Activated naive CD4-positive, alpha-beta T cell treated with anti-CD3 and anti-CD28 coated beads, Interleukin-2, amount 10 ng/mL, durations not matched to agents 7 days and 5 days (primary cell): ENCODE measurements at regions not wholly inside any gene's neighbourhood (a gene's known extent, or its start where the extent isn't known, plus 50 kb on each side); places are given as distances from the start of the nearest gene placed in this dataset.
A peak's percentile ranks its signal among the peaks of the same experiment; 100 is the strongest.

Experiments
- CTCF ChIA-PET: fragments of 350-600 bp; sonication (Branson Sonifier 250); formaldehyde crosslinking; loops from one replicate; lab custom pipeline; 2021; ENCODE audit warnings: antibody characterized with exemption; lab: Charles Lee
- DNase-seq: peaks from one replicate; pipeline ENCODE4 v3.0.0-alpha.2; 2020
- H3K27ac Mint-ChIP-seq: one replicate; pipeline ENCODE4 v1.8.0; 2021; ENCODE audit warnings: mild to moderate bottlenecking, moderate library complexity, mixed read lengths
- H3K27me3 Mint-ChIP-seq: one replicate; pipeline ENCODE4 v1.8.0; 2021; ENCODE audit warnings: mild to moderate bottlenecking, mixed read lengths
- H3K36me3 Mint-ChIP-seq: one replicate; pipeline ENCODE4 v1.8.0; 2021; ENCODE audit warnings: mixed read lengths
- H3K4me1 Mint-ChIP-seq: one replicate; pipeline ENCODE4 v1.8.0; 2021; ENCODE audit warnings: mixed read lengths
- H3K4me3 Mint-ChIP-seq: one replicate; pipeline ENCODE4 v1.8.0; 2021; ENCODE audit warnings: mild to moderate bottlenecking, moderate library complexity, mixed read lengths
- H3K9me3 Mint-ChIP-seq: one replicate; pipeline ENCODE4 v1.8.0; 2021; ENCODE audit warnings: mixed read lengths

DNA sequence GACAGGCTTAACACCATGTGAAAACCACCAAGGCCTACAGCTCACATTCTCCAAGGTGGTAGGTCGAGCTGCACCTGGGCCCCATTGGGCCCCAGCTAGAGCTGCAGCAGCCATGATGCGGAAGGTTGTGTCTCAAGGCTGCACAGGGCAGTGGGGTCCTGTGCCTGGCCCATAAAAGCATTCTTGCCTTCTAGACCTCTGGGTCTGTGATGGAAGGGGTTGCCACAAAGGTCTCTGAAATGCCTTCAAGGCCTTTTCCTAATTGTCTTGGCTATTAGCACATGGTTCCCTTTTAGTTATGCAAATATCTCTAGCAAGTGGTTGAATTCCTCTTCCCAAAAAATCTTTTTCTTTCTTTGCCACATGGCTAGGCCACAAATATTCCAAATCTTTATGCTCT, 52.5 kb upstream of the C11orf58 start:
- H3K36me3 Mint-ChIP-seq, result no peaks in the 10 kb centered on the region
- H3K4me1 Mint-ChIP-seq, result no peaks in the 10 kb centered on the region
- H3K4me3 Mint-ChIP-seq, result no peak overlapping the region
- H3K27me3 Mint-ChIP-seq, result peaks cover 4% of the 10 kb centered on the region
- DNase-seq, result no peak
- no peak overlapping the region for H3K27ac Mint-ChIP-seq
- H3K9me3 Mint-ChIP-seq, result no peaks in the 10 kb centered on the region
- CTCF ChIA-PET, result no interaction called here

DNA sequence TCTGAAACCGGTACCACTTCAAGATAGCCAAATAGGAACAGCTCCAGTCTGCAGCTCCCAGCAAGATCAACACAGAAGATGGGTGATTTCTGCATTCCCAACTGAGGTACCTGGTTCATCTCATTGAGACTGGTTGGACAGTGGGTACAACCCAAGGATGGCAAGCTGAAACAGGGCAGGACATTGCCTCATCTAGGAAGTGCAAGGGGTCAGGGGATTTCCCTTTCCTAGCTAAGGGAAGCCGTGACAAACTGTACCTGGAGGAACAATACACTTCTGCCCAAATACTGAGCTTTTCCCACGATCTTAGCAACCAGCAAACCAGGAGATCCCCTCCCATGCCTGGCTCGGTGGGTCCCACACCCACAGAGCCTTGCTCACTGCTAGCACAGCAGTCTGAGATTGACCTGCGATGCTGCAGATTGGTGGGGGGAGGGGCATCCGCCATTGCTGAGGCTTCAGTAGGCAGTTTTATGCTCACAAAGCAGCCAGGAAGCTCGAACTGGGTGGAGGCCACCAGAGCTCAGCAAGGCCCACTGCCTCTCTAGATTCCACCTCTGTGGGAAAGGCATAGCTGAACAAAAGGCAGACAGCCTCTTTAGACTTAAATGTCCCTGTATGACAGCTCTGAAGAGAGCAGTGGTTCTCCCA, 59.9 kb upstream of the C11orf58 start:
- no peak for DNase-seq
- Mint-ChIP-seq H3K9me3 (no peaks in the 10 kb centered on the region), H3K27ac (no peak overlapping the region), H3K4me1 (no peaks in the 10 kb centered on the region), H3K27me3 (no peaks in the 10 kb centered on the region), H3K4me3 (no peak overlapping the region), H3K36me3 (no peaks in the 10 kb centered on the region)
- CTCF ChIA-PET, result no interaction called here

DNA sequence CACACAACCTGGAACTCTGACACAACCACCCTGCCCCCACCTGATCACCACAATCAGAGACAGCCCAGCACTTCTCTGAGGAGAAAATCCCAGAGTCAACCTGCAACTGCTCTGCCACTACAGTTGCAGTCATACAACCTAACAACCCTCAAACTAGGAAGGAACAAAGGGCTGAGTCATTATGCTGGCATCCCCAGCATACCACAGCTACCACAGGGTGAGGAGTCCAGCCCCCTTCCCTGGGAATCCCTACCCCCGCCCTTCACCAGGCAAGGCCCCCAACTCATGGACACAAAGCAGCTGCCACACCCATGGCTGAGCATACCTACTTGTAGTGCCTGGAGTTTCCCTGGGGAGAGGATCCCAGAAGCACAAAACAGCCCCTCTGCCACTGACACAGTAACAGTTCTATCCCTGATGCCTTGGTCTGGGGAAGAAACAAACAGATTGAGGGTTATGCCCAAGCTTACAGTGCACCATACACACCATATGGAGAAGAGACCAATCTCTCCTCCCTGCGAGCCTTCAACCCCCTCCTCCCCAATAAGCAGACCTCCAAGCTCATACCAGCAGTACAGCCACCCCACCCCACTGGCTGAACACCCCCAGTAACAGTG, 68.5 kb upstream of the C11orf58 start:
- no peaks in the 10 kb centered on the region for H3K4me1 Mint-ChIP-seq
- H3K27me3 Mint-ChIP-seq, result no peaks in the 10 kb centered on the region
- H3K9me3 Mint-ChIP-seq, result peaks cover 3% of the 10 kb centered on the region
- no peaks in the 10 kb centered on the region for H3K36me3 Mint-ChIP-seq
- CTCF ChIA-PET, result no interaction called here
- no peak overlapping the region for H3K4me3 Mint-ChIP-seq
- no peak for DNase-seq
- H3K27ac Mint-ChIP-seq, result no peak overlapping the region

DNA sequence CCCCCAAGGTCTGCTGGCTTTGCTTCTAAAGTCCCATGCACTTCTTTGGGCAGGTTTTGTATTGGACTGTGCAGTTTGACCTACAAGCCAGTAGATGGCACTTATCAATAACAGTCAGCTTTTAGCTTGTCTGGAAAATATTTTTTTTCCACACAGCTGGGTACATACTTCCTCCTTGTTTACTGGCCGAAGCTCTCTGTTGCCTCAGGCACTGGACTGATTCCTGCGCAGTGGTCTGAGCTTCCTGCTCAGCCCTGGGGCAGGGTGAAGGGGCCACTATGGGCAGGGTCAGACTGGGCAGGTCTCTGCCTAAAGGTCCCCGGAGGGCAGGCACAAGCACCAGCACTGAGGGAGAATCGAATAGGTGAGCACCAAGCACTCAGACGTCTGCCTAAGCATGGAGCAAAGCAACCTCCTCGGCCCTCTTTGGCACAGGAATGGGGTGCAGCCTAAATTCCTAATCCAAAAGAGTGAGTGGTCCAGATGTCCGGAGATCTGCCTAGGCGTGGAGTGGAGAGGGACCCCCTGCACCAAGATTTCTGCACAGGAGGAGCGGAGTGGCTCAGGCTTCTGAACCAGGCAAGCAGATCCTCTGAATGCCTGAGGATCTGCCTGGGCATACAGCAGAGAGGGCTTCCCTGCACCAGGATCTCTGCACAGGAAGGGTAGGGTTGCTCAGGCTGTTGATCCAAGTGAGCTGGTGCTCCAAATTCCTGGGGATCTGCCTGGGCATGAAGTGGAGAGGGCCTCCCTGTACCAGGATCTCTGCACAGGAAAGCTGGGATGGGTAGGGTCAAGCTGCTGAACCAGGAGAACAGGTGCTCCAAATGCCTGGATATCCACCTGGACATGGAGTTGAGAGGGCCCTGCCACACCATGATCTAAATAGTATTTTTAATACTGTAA, 105.9 kb upstream of the C11orf58 start:
- H3K4me1 Mint-ChIP-seq, result no peaks in the 10 kb centered on the region
- H3K27ac Mint-ChIP-seq, result no peak overlapping the region
- H3K27me3 Mint-ChIP-seq, result no peaks in the 10 kb centered on the region
- no peak for DNase-seq
- CTCF ChIA-PET, result interaction anchor here (1.4 kb wide), 1 partner anchor 19 kb away, joined by 4 read pairs; no protein-coding TSS in a partner anchor
- no peaks in the 10 kb centered on the region for H3K36me3 Mint-ChIP-seq
- peaks cover 7% of the 10 kb centered on the region for H3K9me3 Mint-ChIP-seq
- no peak overlapping the region for H3K4me3 Mint-ChIP-seq

DNA sequence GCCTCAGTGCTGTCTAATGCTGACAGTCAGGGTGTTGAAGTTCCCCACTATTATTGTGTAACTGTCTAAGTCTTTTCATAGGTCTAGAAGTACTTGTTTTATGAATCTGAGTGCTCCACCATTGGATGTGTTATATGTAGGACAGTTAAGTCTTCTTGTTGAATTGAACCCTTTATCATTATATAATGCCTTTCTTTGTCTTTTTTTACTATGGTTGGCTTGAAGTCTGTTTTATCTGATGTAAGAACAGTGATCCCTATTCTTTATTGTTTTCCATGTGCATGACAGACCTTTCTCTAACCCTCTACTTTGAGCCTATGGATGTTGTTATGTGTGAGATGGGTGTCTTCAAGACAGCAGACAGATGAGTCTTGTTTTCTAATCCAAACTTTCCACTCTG, 107.8 kb upstream of the C11orf58 start:
- Mint-ChIP-seq H3K4me1 (no peaks in the 10 kb centered on the region), H3K4me3 (no peak overlapping the region), H3K9me3 (peaks cover 4% of the 10 kb centered on the region), H3K27me3 (no peaks in the 10 kb centered on the region), H3K36me3 (no peaks in the 10 kb centered on the region), H3K27ac (no peak overlapping the region)
- CTCF ChIA-PET, result no interaction called here
- no peak for DNase-seq

DNA sequence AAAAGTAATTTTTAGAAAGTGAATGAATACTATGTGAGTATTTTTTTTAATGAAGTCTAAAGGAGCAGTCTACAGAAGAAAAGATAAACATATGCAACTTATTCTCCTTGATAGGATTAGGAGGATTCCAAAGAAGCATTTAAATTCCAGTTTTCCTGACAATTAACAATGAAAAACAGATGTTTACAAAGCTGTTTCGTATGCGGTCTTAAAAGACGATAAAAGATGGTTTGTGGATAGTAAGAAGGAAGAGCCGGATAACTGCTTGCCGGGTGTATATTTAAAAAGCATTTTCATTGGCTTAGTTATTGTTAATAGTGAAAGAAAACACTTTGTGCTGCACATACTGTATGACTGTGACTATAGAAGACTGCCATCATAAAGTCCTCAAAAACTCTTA, 120.0 kb upstream of the C11orf58 start:
- no peaks in the 10 kb centered on the region for H3K27me3 Mint-ChIP-seq
- H3K4me1 Mint-ChIP-seq, result peaks cover 11% of the 10 kb centered on the region
- no peaks in the 10 kb centered on the region for H3K36me3 Mint-ChIP-seq
- no peaks in the 10 kb centered on the region for H3K9me3 Mint-ChIP-seq
- no peak overlapping the region for H3K4me3 Mint-ChIP-seq
- DNase-seq, result no peak
- CTCF ChIA-PET, result no interaction called here
- H3K27ac Mint-ChIP-seq, result no peak overlapping the region

DNA sequence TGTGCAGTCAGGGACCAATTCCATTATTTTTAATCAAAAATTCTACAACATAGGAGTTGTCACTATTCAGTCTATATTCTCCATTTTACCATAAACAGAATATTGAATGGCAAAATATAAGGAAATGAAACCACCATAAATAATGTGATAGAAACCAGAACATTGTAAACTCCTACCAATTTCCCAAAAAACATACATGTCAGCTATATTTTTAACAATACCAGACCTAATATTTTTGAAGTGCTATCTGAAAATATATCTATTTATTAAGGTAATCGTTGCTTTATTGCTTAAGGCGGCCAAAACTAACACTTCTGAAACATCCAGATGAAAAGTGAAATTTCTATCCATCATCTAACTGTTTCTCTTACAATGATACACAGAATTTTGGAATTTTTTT, 123.0 kb upstream of the C11orf58 start:
- Mint-ChIP-seq H3K27me3 (no peaks in the 10 kb centered on the region), H3K27ac (no peak overlapping the region), H3K9me3 (no peaks in the 10 kb centered on the region), H3K4me1 (peaks cover 17% of the 10 kb centered on the region), H3K36me3 (peaks cover 4% of the 10 kb centered on the region), H3K4me3 (no peak overlapping the region)
- DNase-seq, result no peak
- CTCF ChIA-PET, result no interaction called here

DNA sequence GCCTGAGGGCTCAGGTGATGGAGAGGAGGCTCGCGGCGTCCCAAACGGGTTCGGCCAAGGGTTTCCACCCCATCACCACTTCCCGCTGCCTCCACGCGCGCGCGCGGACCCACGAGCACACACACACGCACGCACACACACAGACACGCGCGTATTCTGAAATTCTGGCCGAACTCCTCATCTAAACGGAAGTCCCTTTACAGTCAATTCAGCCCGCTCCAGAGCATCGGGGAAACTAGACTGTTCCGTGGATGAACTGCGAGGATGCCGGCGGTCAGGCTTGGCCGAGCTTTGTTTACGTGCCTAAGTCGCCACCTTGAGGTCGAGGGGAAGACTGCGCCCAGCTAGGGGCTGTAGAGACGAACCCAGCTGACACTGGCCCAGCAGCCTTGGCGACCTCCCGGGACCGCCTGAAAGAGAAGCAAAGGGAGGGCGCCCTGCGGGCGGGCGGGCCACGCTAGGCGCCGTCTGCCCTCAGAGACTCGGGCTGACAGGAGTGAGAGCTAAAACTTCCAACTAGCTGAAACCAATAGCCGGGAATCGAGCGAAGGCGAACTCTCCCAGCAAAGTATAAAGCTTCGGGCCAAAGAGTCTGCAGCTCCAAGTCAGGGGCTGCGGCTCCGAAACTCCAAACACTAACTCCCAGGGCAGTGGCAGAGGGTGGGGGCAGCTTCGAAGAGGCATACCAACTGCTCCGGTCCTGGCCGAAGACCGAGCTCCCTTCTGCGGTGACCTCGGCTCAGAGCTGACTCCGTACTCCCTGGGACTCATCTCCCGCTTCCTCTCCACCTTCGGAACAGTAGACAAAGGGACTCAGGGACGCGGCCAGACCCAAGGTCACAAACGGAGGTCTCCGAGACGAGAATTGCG, 124.7 kb upstream of the C11orf58 start:
- Mint-ChIP-seq H3K36me3 (peaks cover 4% of the 10 kb centered on the region), H3K4me3 (peak overlapping the region; percentile 38), H3K27ac (peak overlapping the region; percentile 19), H3K27me3 (no peaks in the 10 kb centered on the region), H3K9me3 (no peaks in the 10 kb centered on the region), H3K4me1 (peaks cover 17% of the 10 kb centered on the region)
- peak; percentile 75 for DNase-seq
- CTCF ChIA-PET, result interaction anchor here (0.6 to 2.2 kb wide), 13 partner anchors 7 to 965 kb away, joined by 3 to 18 read pairs (median 3); no protein-coding TSS in a partner anchor

DNA sequence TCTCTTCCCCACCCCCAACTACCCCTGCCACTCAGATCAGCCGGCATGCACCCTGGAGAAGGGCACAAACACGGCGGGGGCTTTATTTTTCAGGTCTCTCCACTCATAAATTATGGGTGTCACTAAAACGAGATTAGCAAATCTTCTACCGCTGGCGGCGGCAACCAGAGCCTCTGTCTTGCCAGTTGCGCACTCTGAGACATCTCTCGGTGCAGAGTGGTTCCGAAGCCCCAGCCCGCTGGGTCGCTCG, 125.3 kb upstream of the C11orf58 start:
- no peak for DNase-seq
- Mint-ChIP-seq H3K4me3 (peak overlapping the region; percentile 38), H3K27me3 (no peaks in the 10 kb centered on the region), H3K27ac (no peak overlapping the region), H3K36me3 (peaks cover 4% of the 10 kb centered on the region), H3K9me3 (no peaks in the 10 kb centered on the region), H3K4me1 (peaks cover 17% of the 10 kb centered on the region)
- CTCF ChIA-PET, result interaction anchor here (0.8 to 2.2 kb wide), 6 partner anchors 9 to 964 kb away, joined by 3 to 18 read pairs (median 4); no protein-coding TSS in a partner anchor

DNA sequence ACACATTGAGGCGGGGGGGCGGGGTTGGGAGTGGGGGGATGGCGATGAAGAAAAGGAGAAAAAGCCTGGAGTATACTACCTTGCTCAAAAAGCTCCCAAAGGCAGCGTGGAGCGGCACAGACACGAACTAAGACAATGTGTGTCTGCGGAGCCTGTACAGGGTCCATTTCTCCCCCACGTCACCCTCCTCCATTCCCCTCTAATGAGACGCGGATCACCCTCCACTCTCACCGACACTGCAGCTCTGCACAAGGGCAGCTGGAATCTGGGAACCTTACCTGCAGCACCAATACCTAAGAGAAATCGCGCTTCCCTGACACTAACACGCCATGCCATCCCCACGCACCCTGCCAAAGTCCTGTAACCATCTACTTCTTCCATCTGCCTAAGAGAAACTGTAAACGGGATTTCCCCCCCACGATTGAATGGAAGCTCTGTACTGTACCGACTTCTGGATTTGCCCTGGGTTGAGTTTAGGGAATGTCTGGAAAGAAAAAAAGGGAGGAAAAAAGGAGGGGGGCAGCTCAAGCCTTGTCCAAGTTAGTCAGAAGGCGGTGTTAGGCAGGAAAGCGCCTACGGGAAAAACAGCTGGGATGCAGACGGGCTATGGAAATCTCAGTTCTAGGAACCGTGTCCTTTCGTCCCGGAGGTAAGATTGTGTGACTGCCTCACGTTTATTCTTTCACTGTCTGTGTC, 125.7 kb upstream of the C11orf58 start:
- Mint-ChIP-seq H3K9me3 (no peaks in the 10 kb centered on the region), H3K4me1 (peaks cover 17% of the 10 kb centered on the region), H3K4me3 (no peak overlapping the region), H3K36me3 (peaks cover 4% of the 10 kb centered on the region), H3K27ac (peak overlapping the region; percentile 10), H3K27me3 (no peaks in the 10 kb centered on the region)
- CTCF ChIA-PET, result interaction anchor here (0.8 to 2.2 kb wide), 5 partner anchors 8 to 963 kb away, joined by 3 to 18 read pairs (median 3); no protein-coding TSS in a partner anchor
- DNase-seq, result no peak

DNA sequence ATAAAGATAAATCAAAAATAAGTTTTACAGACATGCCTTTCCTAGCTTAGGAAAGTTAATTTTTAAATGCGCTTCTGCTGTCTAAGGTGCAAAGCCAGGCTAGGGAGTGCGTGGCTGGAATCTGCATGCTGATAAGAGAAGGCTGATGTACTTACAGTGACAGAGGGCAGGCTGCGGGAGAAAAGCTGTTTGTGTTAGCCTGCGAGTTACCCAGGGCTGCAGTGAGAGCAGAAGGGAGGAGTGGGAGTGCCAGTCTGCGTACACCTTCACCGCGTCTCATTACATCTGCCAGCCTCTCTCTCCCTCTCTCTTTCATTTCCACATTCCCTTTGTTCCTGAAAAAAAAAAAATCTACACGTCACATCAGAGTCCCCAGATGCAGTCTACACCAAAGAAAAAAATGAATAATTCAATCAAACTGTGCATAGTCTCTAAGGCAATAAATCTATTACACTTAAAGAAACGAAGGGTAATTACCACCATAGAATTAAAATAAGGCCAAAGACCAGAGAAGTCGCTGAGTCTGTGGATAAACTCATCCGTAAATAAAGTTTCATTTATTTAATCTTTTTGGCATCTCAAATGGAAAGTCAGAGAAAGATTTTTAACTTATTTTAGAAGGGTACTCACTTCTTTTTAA, 126.4 kb upstream of the C11orf58 start:
- H3K27ac Mint-ChIP-seq, result peak overlapping the region; percentile 37
- peaks cover 19% of the 10 kb centered on the region for H3K4me1 Mint-ChIP-seq
- no peak overlapping the region for H3K4me3 Mint-ChIP-seq
- no peak for DNase-seq
- CTCF ChIA-PET, result interaction anchor here (1.3 kb wide), 1 partner anchor 668 kb away, joined by 3 read pairs; no protein-coding TSS in a partner anchor
- H3K36me3 Mint-ChIP-seq, result peaks cover 4% of the 10 kb centered on the region
- no peaks in the 10 kb centered on the region for H3K27me3 Mint-ChIP-seq
- H3K9me3 Mint-ChIP-seq, result no peaks in the 10 kb centered on the region

DNA sequence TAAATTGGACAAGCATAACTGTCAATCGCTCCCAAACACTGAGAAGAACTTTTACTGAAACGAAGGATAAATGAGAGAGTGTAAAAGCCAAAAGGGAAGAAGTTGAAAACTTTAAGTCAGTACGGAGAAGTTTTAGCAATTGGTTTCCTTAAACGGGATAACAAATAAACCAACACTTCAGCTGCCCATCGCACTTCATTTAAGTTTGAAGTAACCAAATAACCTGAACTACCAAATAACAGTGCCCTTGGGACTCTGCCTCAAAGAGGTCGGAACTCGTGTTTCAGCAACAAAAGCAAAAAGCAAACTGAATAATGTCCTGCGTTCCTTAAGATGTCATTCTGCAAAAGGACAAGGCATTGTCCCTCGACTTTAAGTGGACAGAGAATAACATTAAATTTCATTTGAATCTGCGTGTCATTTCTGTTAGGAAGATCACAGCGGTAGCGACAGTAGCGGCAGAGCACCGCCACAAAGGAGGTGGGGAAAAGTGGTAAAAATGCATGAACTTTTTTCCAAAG, 127.0 kb upstream of the C11orf58 start:
- DNase-seq, result no peak
- no peaks in the 10 kb centered on the region for H3K27me3 Mint-ChIP-seq
- peaks cover 21% of the 10 kb centered on the region for H3K4me1 Mint-ChIP-seq
- H3K36me3 Mint-ChIP-seq, result peaks cover 4% of the 10 kb centered on the region
- CTCF ChIA-PET, result interaction anchor here (1.3 kb wide), 1 partner anchor 667 kb away, joined by 3 read pairs; no protein-coding TSS in a partner anchor
- H3K27ac Mint-ChIP-seq, result peak overlapping the region; percentile 30
- no peak overlapping the region for H3K4me3 Mint-ChIP-seq
- H3K9me3 Mint-ChIP-seq, result no peaks in the 10 kb centered on the region
